Panc1 (cell line): ENCODE measurements at regions not wholly inside any gene's neighbourhood (a gene's known extent, or its start where the extent isn't known, plus 50 kb on each side); places are given as distances from the start of the nearest gene placed in this dataset.

Experiments used
- ATAC-seq: fragments of 200-7000 bp; cut with Tn5 transposase; 2 replicates; pipeline ENCODE4 v1.9.1; 2020; ENCODE audit warnings: mild to moderate bottlenecking, moderate library complexity
- BruUV-seq: library from RNA; stranded (reverse); fragments of 400-500 nt; replicated peaks from 2 replicates; lab custom pipeline; 2021; lab: Mats Ljungman, UMichigan
- CTCF ChIA-PET: fragments of 300-600 bp; sonication (Branson Sonifier 250); formaldehyde crosslinking; loops from one replicate; lab custom pipeline; 2022; ENCODE audit warnings: antibody characterized with exemption; lab: Charles Lee
- POLR2A ChIA-PET: fragments of 300-600 bp; sonication (Branson Sonifier 250); formaldehyde crosslinking; loops from one replicate; lab custom pipeline; 2022; ENCODE audit warnings: antibody characterized with exemption; lab: Charles Lee
- DNase-seq: peaks from one replicate; pipeline ENCODE4 v3.0.0-alpha.2; 2010; ENCODE audit warnings: low read depth, low spot score
- H3K27ac ChIP-seq: 2 replicates; pipeline ENCODE4 v1.5.1; 2011; ENCODE audit warnings: mild to moderate bottlenecking, low read length, inconsistent platforms
- H3K27me3 ChIP-seq: fragments of 200-500 bp; sonication (Bioruptor generic); 2 replicates; pipeline ENCODE4 v1.6.0; 2014; ENCODE audit warnings: low read length, inconsistent platforms; ENCODE audit not compliant: control insufficient read depth, insufficient read depth
- H3K36me3 ChIP-seq: fragments of 200-500 bp; sonication (Bioruptor generic); 2 replicates; pipeline ENCODE4 v1.5.1; 2014; ENCODE audit warnings: inconsistent platforms, mild to moderate bottlenecking, low read length, moderate library complexity; ENCODE audit not compliant: control insufficient read depth, insufficient read depth
- H3K4me1 ChIP-seq: 2 replicates; pipeline ENCODE4 v1.5.1; 2011; ENCODE audit warnings: inconsistent platforms, mild to moderate bottlenecking, low read length, moderate library complexity; ENCODE audit not compliant: control insufficient read depth, insufficient read depth
- H3K4me3 ChIP-seq, 2 experiments: 2 replicates each; pipeline ENCODE4 v1.5.1; 2011 to 2012; ENCODE audit warnings: low read depth in 2 of 2, low read length in 2 of 2, mild to moderate bottlenecking in 2 of 2, inconsistent platforms in 1 of 2, moderate library complexity in 1 of 2
- H3K9me3 ChIP-seq: fragments of 200-500 bp; sonication (Bioruptor generic); 2 replicates; pipeline ENCODE4 v1.5.1; 2014; ENCODE audit warnings: low read depth, mild to moderate bottlenecking, inconsistent platforms, low read length, moderate library complexity; ENCODE audit not compliant: control insufficient read depth, insufficient read depth
- POLR2AphosphoS5 ChIP-seq: IDR thresholded peaks from 2 replicates; pipeline ENCODE4 v1.6.1; 2012; ENCODE audit warnings: mild to moderate bottlenecking, low read depth, low read length, moderate library complexity
- SIN3A ChIP-seq: IDR thresholded peaks from 2 replicates; pipeline ENCODE4 v1.6.1; 2012; ENCODE audit warnings: low read depth, mild to moderate bottlenecking, low read length, moderate library complexity, borderline replicate concordance; ENCODE audit not compliant: insufficient read depth
- TCF7L2 ChIP-seq: IDR thresholded peaks from 2 replicates; pipeline ENCODE4 v1.6.1; 2011; ENCODE audit warnings: mild to moderate bottlenecking, low read depth, low read length, inconsistent platforms
- in situ Hi-C: cut with HindIII; loops from 2 replicates; pipeline ENCODE4 v1.10.0; 2016; ENCODE audit warnings: low sequenced_read_pairs, low pct_unique_long_range_greater_than_20kb
- intact Hi-C: fragments of 100-400 bp; cut with micrococcal nuclease; formaldehyde crosslinking; loops from one replicate; pipeline ENCODE4 v1.10.0; 2022; ENCODE audit not compliant: unreplicated experiment
- TF ChIP-seq, protein P1 (sequence below), 2 experiments: IDR thresholded peaks; 2 replicates each; pipeline ENCODE4 v1.6.1; 2011 to 2012; ENCODE audit warnings: low read depth in 2 of 2, control low read depth in 1 of 2, low read length in 1 of 2, mild to moderate bottlenecking in 1 of 2, moderate library complexity in 1 of 2; ENCODE audit not compliant: insufficient read depth in 1 of 2
- TF ChIP-seq, protein P2 (sequence below): fragments of 450-650 bp; IDR thresholded peaks from 2 replicates; pipeline ENCODE4 v1.5.1; 2017; ENCODE audit warnings: mild to moderate bottlenecking

DNA sequence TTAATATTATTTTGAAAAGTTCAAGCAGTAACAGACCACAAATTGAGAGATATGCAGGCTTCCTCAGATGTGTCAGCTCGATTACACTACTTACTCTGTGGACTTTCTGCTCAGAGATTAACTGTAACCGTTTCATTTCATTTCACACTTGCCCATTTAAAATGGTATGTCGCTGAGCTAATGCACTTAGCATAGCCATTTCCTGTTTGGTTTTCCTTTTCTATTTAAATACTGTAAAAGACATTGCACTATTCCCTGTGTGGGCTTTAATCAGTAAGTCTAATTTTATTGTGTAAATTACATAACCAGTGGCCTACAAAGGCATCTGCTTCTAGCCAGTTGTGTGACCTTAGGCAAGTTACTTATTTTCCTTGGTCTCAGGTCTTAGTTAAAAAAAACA, 237.6 kb downstream of the LACC1 start:
- Histone ChIP-seq H3K36me3 (no peaks in the 10 kb centered on the region), H3K9me3 (no peaks in the 10 kb centered on the region), H3K4me3 (no peak overlapping the region), H3K27ac (no peak overlapping the region), H3K27me3 (no peaks in the 10 kb centered on the region), H3K4me1 (no peaks in the 10 kb centered on the region)
- BruUV-seq: no TSS peak
- CTCF ChIA-PET: interaction anchor here (0.6 to 0.7 kb wide), 2 partner anchors 71 to 1895 kb away, joined by 3 to 4 read pairs; no protein-coding TSS in a partner anchor
- intact Hi-C loops (no loop called here), in situ Hi-C loops (no loop called here)
- no peak for DNase-seq
- TF ChIP-seq POLR2AphosphoS5 (no peak), TCF7L2 (no peak), SIN3A (no peak)
- TF ChIP-seq, protein P1, sequence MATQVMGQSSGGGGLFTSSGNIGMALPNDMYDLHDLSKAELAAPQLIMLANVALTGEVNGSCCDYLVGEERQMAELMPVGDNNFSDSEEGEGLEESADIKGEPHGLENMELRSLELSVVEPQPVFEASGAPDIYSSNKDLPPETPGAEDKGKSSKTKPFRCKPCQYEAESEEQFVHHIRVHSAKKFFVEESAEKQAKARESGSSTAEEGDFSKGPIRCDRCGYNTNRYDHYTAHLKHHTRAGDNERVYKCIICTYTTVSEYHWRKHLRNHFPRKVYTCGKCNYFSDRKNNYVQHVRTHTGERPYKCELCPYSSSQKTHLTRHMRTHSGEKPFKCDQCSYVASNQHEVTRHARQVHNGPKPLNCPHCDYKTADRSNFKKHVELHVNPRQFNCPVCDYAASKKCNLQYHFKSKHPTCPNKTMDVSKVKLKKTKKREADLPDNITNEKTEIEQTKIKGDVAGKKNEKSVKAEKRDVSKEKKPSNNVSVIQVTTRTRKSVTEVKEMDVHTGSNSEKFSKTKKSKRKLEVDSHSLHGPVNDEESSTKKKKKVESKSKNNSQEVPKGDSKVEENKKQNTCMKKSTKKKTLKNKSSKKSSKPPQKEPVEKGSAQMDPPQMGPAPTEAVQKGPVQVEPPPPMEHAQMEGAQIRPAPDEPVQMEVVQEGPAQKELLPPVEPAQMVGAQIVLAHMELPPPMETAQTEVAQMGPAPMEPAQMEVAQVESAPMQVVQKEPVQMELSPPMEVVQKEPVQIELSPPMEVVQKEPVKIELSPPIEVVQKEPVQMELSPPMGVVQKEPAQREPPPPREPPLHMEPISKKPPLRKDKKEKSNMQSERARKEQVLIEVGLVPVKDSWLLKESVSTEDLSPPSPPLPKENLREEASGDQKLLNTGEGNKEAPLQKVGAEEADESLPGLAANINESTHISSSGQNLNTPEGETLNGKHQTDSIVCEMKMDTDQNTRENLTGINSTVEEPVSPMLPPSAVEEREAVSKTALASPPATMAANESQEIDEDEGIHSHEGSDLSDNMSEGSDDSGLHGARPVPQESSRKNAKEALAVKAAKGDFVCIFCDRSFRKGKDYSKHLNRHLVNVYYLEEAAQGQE (IDR thresholded peaks at IDR 0.05; ENCODE audit: insufficient read depth in 1 of 2, low read depth in 2 of 2, low read length in 1 of 2): no peak
- TF ChIP-seq, protein P2, sequence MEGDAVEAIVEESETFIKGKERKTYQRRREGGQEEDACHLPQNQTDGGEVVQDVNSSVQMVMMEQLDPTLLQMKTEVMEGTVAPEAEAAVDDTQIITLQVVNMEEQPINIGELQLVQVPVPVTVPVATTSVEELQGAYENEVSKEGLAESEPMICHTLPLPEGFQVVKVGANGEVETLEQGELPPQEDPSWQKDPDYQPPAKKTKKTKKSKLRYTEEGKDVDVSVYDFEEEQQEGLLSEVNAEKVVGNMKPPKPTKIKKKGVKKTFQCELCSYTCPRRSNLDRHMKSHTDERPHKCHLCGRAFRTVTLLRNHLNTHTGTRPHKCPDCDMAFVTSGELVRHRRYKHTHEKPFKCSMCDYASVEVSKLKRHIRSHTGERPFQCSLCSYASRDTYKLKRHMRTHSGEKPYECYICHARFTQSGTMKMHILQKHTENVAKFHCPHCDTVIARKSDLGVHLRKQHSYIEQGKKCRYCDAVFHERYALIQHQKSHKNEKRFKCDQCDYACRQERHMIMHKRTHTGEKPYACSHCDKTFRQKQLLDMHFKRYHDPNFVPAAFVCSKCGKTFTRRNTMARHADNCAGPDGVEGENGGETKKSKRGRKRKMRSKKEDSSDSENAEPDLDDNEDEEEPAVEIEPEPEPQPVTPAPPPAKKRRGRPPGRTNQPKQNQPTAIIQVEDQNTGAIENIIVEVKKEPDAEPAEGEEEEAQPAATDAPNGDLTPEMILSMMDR: no peak
- POLR2A ChIA-PET: interaction anchor here (0.6 kb wide), 1 partner anchor 237 kb away, joined by 3 read pairs; no protein-coding TSS in a partner anchor
- ATAC-seq: no peak

DNA sequence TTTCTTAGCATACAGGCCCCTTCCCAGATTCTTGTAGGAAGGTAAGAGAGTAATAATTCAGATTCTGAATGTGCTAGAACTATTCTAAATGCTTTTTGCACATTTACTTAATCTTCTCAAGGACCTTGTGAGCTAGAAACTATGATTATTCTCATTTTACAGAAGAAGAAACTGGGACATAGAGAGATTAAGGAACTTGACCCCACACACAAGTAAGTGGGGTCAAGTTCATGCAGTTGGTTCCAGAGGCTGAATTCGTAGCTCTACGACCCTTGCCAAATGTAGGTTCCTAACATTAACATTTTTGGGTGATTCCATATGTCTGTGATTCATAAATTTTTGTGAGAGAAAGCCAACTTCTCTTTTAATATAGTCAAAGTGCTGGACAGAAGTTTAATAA, 238.1 kb downstream of the LACC1 start:
- TF ChIP-seq TCF7L2 (no peak), SIN3A (no peak), POLR2AphosphoS5 (no peak)
- TF ChIP-seq, protein P1 (IDR thresholded peaks at IDR 0.05; ENCODE audit: insufficient read depth in 1 of 2, low read depth in 2 of 2, low read length in 1 of 2): no peak
- TF ChIP-seq, protein P2: no peak
- ChIA-PET POLR2A (no interaction called here), CTCF (no interaction called here)
- Histone ChIP-seq H3K9me3 (no peaks in the 10 kb centered on the region), H3K4me1 (no peaks in the 10 kb centered on the region), H3K4me3 (no peak overlapping the region), H3K27me3 (no peaks in the 10 kb centered on the region), H3K36me3 (no peaks in the 10 kb centered on the region), H3K27ac (no peak overlapping the region)
- DNase-seq (no peak), ATAC-seq (no peak)
- in situ Hi-C loops (no loop called here), intact Hi-C loops (no loop called here)
- no TSS peak for BruUV-seq
